Loucy (cell line): ENCODE measurements at regions not wholly inside any gene's neighbourhood (a gene's known extent, or its start where the extent isn't known, plus 50 kb on each side); places are given as distances from the start of the nearest gene placed in this dataset.

Experiments used
- EZH2phosphoT487 ChIP-seq: fragments of 200-600 bp; IDR thresholded peaks from 2 replicates; pipeline ENCODE4 v1.6.1; 2018; ENCODE audit warnings: antibody characterized with exemption, mild to moderate bottlenecking, moderate library complexity, borderline replicate concordance
- TF ChIP-seq, protein P1 (sequence below): fragments of 200-600 bp; sonication (generic); conservative IDR thresholded peaks from 2 replicates; pipeline ENCODE4 v1.5.1; 2014; ENCODE audit warnings: mild to moderate bottlenecking, antibody characterized with exemption, low read length

- TF ChIP-seq, protein P1, sequence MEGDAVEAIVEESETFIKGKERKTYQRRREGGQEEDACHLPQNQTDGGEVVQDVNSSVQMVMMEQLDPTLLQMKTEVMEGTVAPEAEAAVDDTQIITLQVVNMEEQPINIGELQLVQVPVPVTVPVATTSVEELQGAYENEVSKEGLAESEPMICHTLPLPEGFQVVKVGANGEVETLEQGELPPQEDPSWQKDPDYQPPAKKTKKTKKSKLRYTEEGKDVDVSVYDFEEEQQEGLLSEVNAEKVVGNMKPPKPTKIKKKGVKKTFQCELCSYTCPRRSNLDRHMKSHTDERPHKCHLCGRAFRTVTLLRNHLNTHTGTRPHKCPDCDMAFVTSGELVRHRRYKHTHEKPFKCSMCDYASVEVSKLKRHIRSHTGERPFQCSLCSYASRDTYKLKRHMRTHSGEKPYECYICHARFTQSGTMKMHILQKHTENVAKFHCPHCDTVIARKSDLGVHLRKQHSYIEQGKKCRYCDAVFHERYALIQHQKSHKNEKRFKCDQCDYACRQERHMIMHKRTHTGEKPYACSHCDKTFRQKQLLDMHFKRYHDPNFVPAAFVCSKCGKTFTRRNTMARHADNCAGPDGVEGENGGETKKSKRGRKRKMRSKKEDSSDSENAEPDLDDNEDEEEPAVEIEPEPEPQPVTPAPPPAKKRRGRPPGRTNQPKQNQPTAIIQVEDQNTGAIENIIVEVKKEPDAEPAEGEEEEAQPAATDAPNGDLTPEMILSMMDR = no peak
- TF ChIP-seq EZH2phosphoT487 = no peak
Observed at GRCh38 chr4:52511825-52512224, 147.3 kb downstream of the USP46 start.
